ENCODE measurements at regions not wholly inside any gene's neighbourhood (a gene's known extent, or its start where the extent isn't known, plus 50 kb on each side); places are given as distances from the start of the nearest gene placed in this dataset.

DNA sequence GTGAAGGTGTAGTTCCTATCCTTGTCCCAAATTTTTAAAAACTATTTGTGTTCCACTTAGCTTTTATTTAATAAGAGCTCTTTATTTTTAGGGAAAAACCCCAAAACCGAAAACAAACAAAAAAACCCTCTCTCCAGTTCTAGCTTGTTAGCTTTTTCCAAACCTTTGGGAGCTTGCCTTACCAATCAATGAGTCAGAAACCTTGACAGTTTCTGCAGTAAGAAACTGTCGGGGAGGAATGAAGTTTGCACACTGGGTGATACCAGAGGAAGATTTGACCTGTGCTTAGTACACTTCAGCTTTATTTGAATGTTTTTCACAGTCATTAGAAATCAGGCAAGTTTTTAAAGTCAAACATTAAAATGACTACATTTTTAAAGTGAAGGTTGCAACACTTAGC, 105.0 kb downstream of the FAT3 start:
- no peaks in the 10 kb centered on the region for H4K20me1 ChIP-seq (replicated peaks in 1 of 2; ENCODE audit: control insufficient read depth in 1 of 2, insufficient read depth in 2 of 2, low read length in 2 of 2)
- H3K4me3 ChIP-seq (ENCODE audit: extremely low read depth in 1 of 4, insufficient read depth in 2 of 4, low read depth in 3 of 4, low read length in 4 of 4), result no peak overlapping the region
- H3K4me2 ChIP-seq (ENCODE audit: insufficient read depth in 1 of 2, low read depth in 2 of 2, low read length in 2 of 2), result no peak overlapping the region
- ChIA-PET CTCF (ENCODE audit: partially characterized antibody) (interaction anchor here (0.9 to 6.8 kb wide), 5 partner anchors 12 to 153 kb away, joined by 3 to 55 read pairs (median 4); no protein-coding TSS in a partner anchor), POLR2A (ENCODE audit: partially characterized antibody) (interaction anchor here (0.9 to 1.2 kb wide), 3 partner anchors 12 to 49 kb away, joined by 3 to 5 read pairs (median 3); no protein-coding TSS in a partner anchor)
- H4K91ac ChIP-seq (replicated peaks; ENCODE audit: insufficient read length, low read length), result no peak overlapping the region
- peaks cover 2 to 12% (median 8%) of the 10 kb centered on the region in 4 experiments; a peak in 5 of 7 replicates for H3K4me1 ChIP-seq (replicated peaks in 1 of 4; ENCODE audit: control insufficient read depth in 3 of 4, insufficient read depth in 4 of 4, low read length in 3 of 4)
- no peak overlapping the region for H2BK15ac ChIP-seq (ENCODE audit: low read length)
- H3K56ac ChIP-seq (replicated peaks; ENCODE audit: insufficient read length, low read depth, low read length), result no peak overlapping the region
- no peak overlapping the region for H2BK120ac ChIP-seq (replicated peaks; ENCODE audit: low read depth, low read length)
- H3K9ac ChIP-seq (replicated peaks in 1 of 4; ENCODE audit: extremely low read depth in 1 of 4, low read depth in 3 of 4, low read length in 3 of 4), result no peak overlapping the region
- H2BK5ac ChIP-seq (ENCODE audit: low read depth, low read length), result no peak overlapping the region
- peaks cover 0 to 11% of the 10 kb centered on the region in 2 experiments; a peak in 1 of 4 replicates for H3K79me2 ChIP-seq (ENCODE audit: control insufficient read depth in 1 of 2, insufficient read depth in 2 of 2, low read length in 2 of 2)
- no peaks in the 10 kb centered on the region for H3K79me1 ChIP-seq (ENCODE audit: low read depth, low read length)
- FAIRE-seq (no peak), DNase-seq (ENCODE audit: low read depth in 1 of 2, low spot score in 2 of 2) (no peak)
- 52% methylated on average over 2 of the region's 2 CpGs; no CpG with 5 or more reads in 1 of the 2 experiments for WGBS, 2 experiments (ENCODE audit: extremely low coverage in 1 of 2, insufficient coverage in 1 of 2, insufficient read length in 1 of 2, insufficient replicate concordance in 2 of 2, low coverage in 1 of 2, low lambda C conversion rate in 2 of 2, missing lambda C conversion rate in 1 of 2)
- no peak overlapping the region for H3K4ac ChIP-seq (replicated peaks; ENCODE audit: insufficient read length, low read depth, low read length)
- H3K18ac ChIP-seq (ENCODE audit: extremely low read depth, low read length), result no peak overlapping the region
- peak overlapping the region; percentile 41 for H4K5ac ChIP-seq (ENCODE audit: insufficient read length, low read depth, low read length)
- H2AK5ac ChIP-seq (ENCODE audit: low read depth, low read length), result no peak overlapping the region
- H2BK12ac ChIP-seq (ENCODE audit: low read depth, low read length), result no peak overlapping the region
- no peak overlapping the region for H2AFZ ChIP-seq (ENCODE audit: low read length)
- no peaks in the 10 kb centered on the region; a peak in 1 of 8 replicates for H3K36me3 ChIP-seq (ENCODE audit: control insufficient read depth in 2 of 4, insufficient read depth in 4 of 4, low read length in 3 of 4)
- peak overlapping the region; percentile 21; the same call in 1 of the 2 replicates for H3K27ac ChIP-seq (ENCODE audit: low read depth, low read length)
- no peak overlapping the region for H4K8ac ChIP-seq (ENCODE audit: extremely low read depth, insufficient read depth, low read length)
- no peaks in the 10 kb centered on the region for H3K27me3 ChIP-seq (replicated peaks in 1 of 4; ENCODE audit: control insufficient read depth in 3 of 4, extremely low read depth in 1 of 4, insufficient read depth in 3 of 4, low read length in 3 of 4)
- H3K23ac ChIP-seq (ENCODE audit: insufficient read length), result no peak overlapping the region
- TF ChIP-seq YY1 (IDR thresholded peaks at IDR 0.05; ENCODE audit: low read depth, low read length), result no peak
- no peaks in the 10 kb centered on the region for H3K9me3 ChIP-seq (ENCODE audit: insufficient read depth in 2 of 2, low read depth in 1 of 2, low read length in 1 of 2)
- H3K23me2 ChIP-seq (ENCODE audit: low read depth, low read length), result no peaks in the 10 kb centered on the region; the same call in 1 of the 2 replicates
- H2BK20ac ChIP-seq (ENCODE audit: low read length), result no peak overlapping the region
- no peak overlapping the region for H3K14ac ChIP-seq (ENCODE audit: insufficient read length)
